Jurkat, Clone E6-1 (cell line): ENCODE measurements at regions not wholly inside any gene's neighbourhood (a gene's known extent, or its start where the extent isn't known, plus 50 kb on each side); places are given as distances from the start of the nearest gene placed in this dataset.
"Not testable (repeated sequence)": the region's sequence is repeated elsewhere in the genome, so short reads cannot be mapped to it uniquely, and the experiment has no call there.

Source experiments
- DNase-seq: peaks from one replicate; pipeline ENCODE4 v3.0.0-alpha.2; 2011; ENCODE audit warnings: low read depth, low spot score
- H3K4me3 ChIP-seq: 2 replicates; pipeline ENCODE4 v1.5.1; 2011; ENCODE audit warnings: mild to moderate bottlenecking, low read length, control low read depth, moderate library complexity

DNA sequence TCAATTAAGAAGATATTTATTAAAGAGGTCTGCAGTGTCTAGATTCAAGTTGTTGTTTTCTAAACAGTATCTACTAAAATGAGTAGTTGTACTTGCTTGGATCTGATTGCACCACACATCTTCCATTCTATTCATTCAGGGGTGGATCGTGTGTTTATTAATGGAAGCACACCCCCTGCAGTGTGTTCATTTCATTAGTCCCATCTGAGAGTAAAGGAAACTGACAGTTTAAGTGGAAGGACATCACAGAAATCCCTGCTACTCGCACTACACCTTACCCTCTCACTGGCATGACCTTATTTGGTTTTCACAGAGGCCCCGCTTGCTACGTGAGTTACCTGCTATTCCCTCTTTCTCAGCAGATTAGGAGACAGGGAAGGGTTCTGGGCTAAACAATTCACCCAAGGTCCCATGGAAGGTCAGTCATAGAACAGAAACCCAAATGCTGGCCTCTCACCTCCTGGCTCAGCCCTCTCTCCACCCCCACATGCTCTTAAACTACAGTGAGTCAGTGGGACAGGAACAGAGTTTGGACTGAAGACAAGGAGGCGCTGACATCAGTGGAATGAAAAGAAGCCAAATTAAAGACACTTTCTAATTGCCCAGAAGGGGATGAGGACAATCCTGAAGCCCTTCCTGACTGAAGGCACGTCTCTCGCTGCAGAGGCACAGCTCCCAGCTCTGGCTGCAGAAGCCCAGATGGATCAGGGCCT is 369.2 kb upstream of the NRP1 start:
- H3K4me3 ChIP-seq, result no peak overlapping the region
- DNase-seq, result no peak

DNA sequence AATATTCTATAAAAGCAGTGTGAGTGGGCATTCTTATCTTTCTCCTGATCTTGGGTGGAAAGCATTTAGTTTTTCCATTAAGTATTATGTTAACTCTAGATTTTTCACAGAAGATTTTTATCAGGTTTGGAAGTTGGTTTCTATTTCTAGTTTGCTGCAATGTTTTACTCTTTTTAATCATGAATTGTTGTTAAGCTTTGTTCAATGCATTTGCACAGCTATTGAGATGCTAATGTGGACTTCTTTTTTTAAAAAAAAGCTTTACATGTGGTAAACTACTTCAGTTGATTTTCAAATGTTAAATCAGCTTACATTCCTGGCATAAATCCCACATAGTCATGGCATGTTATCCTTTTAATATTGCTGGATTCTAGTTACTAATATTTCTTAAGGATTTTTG is 363.6 kb upstream of the NRP1 start:
- no peak overlapping the region for H3K4me3 ChIP-seq
- DNase-seq, result no peak

DNA sequence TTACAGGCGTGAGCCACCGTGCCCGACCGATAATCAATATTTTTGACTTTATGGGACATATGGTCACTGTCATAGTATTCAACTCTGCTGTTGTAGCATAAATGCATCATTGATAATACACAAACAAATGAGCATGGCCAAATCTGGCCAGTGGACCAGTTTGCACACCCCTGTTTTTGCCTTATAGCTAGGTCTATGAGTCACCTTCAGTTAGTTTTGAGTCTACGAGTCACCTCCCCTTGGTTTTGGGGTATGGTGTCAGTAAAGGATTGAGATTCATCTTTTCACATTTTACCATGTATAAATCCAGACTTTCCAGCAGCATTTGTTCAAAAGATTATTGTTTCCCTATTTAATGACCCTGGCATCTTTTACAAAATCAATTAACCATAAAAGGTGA is 362.5 kb upstream of the NRP1 start:
- no peak for DNase-seq
- H3K4me3 ChIP-seq, result no peak overlapping the region

DNA sequence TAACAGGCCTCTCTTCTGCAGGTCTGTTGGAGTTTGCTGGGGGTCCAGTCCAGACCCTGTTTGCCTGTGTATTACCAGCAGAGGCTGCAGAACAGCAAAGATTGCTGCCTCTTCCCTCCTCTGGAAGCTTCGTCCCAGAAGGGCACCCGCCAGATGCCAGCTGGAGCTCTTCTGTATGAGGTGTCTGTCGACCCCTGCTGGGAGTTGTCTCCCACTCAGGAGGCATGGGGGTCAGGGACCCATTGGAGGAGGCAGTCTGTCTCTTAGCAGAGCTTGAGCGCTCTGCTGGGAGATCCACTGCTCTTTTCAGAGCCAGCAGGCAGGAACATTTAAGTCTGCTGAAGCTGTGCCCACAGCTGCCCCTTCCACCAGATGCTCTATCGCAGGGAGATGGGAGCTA is 361.1 kb upstream of the NRP1 start:
- H3K4me3 ChIP-seq, result no peak overlapping the region
- DNase-seq, result no peak

- not testable (repeated sequence) for H3K4me3 ChIP-seq, DNase-seq
These were observed 356.1 kb upstream of the NRP1 start for GRCh38 chr10:33690536-33690935.

GRCh38 chr10:33688506-33688905 is 354.0 kb upstream of the NRP1 start:
- no peak for DNase-seq
- H3K4me3 ChIP-seq, result no peak overlapping the region

GRCh38 chr10:33684211-33684611 is 349.7 kb upstream of the NRP1 start:
- DNase-seq, result no peak
- H3K4me3 ChIP-seq, result no peak overlapping the region

- no peak overlapping the region for H3K4me3 ChIP-seq
These were observed 347.1 kb upstream of the NRP1 start for GRCh38 chr10:33681595-33681994.

DNA sequence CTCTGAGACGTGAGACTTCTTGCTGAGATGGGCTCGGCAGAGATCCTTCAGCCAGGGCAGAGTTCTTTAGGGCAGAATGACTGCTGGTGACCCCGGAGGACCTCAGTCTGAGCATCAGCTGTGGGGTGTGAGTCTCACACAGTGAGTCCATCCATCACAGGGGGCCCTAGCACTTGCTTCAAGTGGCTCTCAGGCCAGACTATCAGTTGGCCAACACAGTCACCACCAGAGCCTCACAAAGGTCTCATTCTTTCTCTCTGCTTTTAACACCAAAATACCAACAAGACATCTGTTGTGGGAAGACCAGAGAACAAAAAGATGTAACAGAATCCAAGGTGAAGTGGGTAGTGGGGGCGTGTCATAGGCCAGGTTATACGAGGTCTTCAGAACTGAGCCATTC is 345.6 kb upstream of the NRP1 start:
- DNase-seq, result no peak
- H3K4me3 ChIP-seq, result no peak overlapping the region

More at GRCh38 chr10:33681595-33681994, 347.1 kb upstream of the NRP1 start:
- DNase-seq, result no peak

DNA sequence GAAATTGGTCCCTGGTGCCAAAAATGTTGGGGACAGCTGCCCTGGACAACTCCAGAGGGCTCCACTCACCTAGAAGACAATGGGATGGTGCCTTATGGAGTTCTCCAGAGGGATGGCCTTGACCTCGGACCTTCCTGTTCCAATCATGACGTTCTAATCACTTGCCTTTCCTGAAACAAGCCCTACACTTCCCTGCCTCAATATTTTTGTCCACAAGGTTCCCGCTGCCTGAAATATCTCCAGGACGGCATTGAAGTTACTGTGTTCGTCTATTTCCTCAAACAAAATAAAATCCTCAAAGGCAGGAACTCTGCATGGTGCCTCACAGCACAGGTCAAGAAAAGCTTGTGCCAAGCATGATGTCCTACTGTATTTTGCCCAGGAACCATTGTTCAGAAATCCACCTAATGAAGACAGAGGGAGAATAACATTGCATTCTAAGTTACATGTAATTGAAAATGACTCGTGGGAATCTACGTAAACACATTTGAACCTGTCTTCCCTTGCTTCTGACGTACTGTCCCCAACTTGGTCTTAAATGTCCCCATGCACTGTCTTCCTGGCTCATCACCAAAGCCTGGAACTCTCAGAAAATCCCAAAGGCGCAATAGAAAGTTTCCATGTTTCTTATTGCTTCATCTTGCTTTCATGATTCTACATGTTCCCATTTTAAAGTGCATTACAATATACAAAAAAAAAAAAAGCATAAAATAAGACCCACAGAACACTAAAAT is 342.3 kb upstream of the NRP1 start:
- DNase-seq, result no peak
- no peak overlapping the region for H3K4me3 ChIP-seq

DNA sequence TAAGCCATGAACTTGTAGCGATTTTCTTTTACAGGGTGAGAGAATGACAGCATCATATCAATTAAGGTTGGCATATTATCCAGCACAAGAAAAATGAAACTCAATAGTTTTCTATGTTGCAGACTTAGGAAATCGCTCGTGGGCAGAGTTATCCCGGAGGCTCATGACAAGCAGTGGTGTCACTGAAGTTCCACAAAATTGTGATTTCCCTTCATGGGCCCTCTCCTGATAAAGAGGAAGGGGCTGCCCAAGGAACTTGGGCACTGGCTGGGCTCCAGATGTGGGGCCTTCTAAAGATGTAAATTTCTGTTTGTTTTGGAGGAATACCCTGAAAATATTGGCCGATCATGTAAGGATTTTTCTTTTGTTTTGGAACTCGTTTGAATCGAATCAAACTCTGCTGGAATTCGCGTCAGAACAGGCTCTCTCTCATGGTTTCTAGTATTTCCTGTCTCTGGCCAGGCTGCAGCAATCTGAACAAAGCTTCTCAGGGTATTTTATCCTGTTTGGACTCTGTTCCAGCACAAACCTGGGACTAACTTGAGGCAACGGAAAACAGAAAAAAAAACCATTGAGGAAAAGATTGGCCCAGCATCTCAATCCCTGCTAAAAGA is 340.6 kb upstream of the NRP1 start:
- H3K4me3 ChIP-seq, result no peak overlapping the region
- no peak for DNase-seq

DNA sequence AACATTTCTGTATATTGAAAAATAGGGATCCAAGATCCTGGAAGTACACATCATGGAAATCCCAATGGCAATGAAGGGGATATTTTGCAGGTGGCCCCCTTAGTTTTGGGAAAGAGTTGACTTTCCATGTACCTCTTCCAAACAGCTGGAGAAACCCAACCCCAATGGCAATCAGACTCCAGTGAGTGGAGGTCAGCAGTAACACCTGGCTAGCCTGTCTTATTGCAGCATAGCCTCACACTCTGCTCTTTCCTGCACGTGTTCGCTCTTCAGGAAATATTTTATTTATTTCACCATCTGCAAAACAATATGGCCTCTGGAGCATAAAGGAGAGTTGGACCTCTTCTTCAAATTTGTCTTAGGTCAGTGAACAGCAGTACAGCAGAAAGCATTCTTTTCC is 340.0 kb upstream of the NRP1 start:
- no peak for DNase-seq
- no peak overlapping the region for H3K4me3 ChIP-seq

GRCh38 chr10:33673839-33674415 is 339.5 kb upstream of the NRP1 start:
- H3K4me3 ChIP-seq, result no peak overlapping the region
- no peak for DNase-seq

DNA sequence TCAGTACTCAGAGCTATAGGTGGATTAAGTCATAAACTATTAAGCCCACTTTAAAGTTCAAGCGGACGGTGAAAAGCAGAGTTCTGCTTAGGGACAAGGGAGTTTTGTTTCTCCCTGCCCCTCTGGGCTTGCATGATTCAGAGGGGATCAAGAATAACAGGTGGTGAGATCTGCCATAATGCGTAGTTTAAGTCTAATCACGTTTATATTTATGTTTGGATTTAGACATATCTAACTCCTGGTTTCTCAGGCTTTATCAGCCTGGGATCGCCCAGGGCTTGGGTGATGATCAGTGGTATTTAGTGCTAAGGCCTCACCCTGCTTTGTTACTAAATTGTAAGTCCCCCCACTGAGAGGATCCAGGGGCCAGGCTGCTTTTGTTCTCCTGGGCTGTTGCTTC is 335.4 kb upstream of the NRP1 start:
- no peak overlapping the region for H3K4me3 ChIP-seq
- DNase-seq, result no peak

GRCh38 chr10:33666686-33667480 is 332.4 kb upstream of the NRP1 start:
- no peak for DNase-seq

DNA sequence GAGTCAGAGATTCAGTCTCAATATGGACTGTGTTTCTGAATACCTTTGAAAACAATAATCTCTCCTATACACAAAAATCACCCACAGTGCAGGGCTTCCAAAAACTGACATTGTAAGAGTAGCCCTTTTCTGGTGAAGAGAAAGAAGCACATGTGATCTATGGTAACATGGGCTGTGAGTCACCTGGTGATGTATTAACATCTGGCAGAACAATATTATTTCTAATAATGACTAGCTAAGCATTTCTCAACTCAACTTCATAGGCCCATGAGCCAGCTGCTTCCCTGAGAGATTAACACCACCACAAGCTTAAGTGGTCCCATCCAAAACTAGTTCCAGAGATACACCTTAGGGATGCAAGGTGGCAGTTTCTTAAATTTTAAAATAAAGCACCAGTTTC is 331.0 kb upstream of the NRP1 start:
- H3K4me3 ChIP-seq, result no peak overlapping the region
- DNase-seq, result no peak

More at GRCh38 chr10:33666686-33667480, 332.4 kb upstream of the NRP1 start:
- H3K4me3 ChIP-seq, result no peak overlapping the region

DNA sequence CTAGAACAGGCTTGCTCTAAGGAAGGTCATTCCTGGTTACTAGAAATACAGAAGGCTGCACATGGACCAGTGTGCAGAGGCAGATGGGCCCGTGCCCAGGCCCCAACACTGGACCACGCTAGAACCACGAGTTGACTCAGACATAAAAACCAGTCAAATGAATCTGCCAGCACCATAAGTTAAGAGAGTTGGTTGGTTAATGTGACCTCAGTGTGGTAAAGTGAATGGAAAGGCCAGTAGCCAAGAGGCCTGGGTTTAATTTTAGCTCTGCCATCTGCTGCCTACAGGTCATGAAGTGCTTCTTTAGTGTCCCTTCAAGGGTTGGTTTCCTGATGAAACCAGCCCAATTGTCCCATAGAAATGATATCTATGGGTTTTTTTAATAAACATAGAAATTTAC is 329.6 kb upstream of the NRP1 start:
- H3K4me3 ChIP-seq, result no peak overlapping the region
- no peak for DNase-seq

DNA sequence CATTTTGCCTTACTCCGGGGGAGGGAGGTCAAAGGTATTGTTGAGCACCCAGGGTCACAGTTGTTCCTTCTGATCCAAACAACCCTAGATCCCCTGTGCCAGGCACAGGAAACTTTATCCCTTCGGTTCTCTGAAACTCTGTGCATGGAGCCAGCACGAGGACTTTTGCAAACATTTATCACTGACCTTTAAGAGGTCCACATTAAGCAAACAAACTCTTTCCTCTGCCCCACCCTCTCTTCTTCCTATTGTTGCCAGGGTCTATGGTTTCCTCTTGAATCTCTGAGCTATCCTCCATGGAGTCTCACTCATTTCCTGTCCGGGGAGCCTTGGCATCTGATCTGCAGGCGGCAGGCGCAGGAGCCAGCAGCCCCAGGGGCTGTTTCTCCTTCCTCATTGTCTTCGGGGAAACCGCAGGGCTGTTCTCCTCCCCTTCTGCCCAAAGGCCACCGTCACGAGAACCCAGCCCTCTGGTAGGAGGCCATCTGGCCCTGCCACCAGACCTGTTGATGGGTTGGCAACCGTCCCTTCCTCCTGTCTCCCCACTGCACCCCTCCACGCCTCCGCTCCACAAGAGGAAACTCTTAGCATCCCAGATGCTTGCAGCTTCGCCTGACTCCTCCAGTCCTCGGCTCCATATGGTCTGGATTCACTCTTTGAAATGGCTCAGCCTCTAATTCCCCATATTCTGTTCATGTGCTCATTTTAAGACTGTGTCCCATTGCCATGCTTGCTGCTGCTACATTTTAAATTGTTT is 327.3 kb upstream of the NRP1 start:
- no peak for DNase-seq
- no peak overlapping the region for H3K4me3 ChIP-seq

DNA sequence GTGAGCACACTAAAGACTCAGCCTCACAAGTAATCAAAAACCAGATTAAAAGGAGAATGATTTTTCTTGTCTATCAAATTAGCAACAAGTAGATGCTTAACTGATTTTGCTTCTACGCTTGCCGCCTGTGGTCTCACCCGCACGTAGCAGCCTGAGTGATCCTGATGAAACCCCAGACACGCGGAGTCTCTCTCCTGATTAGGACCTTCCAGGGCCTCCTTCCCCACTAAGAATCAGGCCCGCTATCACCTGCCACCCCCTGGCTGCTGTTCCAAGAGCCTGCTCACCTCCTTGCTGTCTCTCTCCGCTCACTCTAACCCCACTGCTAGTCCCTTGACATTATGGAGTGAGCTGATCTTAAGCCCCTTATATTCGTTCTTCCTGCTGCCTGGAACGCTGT is 325.9 kb upstream of the NRP1 start:
- H3K4me3 ChIP-seq, result no peak overlapping the region
- no peak for DNase-seq
